Spinal cord (tissue), 9 donors: ENCODE measurements at regions not wholly inside any gene's neighbourhood (a gene's known extent, or its start where the extent isn't known, plus 50 kb on each side); places are given as distances from the start of the nearest gene placed in this dataset.

ENCODE experiments used
- DNase-seq, 6 donors: peaks; one replicate each; pipeline versions ENCODE4 v3.0.0 to v3.0.0-alpha.2; 2013 to 2015; ENCODE audit warnings: low spot score in 6 of 6, low read depth in 4 of 6
- H3K27ac ChIP-seq: one replicate; pipeline ENCODE4 v1.5.1; 2013; ENCODE audit warnings: low read depth, low read length, control low read depth
- H3K27me3 ChIP-seq: one replicate; pipeline ENCODE4 v1.6.1; 2013; ENCODE audit warnings: low read length; ENCODE audit not compliant: control insufficient read depth, insufficient read depth
- H3K36me3 ChIP-seq: one replicate; pipeline ENCODE4 v1.6.1; 2013; ENCODE audit warnings: low read length; ENCODE audit not compliant: control insufficient read depth, insufficient read depth
- H3K4me1 ChIP-seq: one replicate; pipeline ENCODE4 v1.6.1; 2013; ENCODE audit warnings: low read length; ENCODE audit not compliant: control insufficient read depth, insufficient read depth
- H3K4me3 ChIP-seq: one replicate; pipeline ENCODE4 v1.5.1; 2013; ENCODE audit warnings: low read depth, low read length, control low read depth
- H3K9me3 ChIP-seq: one replicate; pipeline ENCODE4 v1.6.1; 2013; ENCODE audit warnings: low read length; ENCODE audit not compliant: control insufficient read depth, insufficient read depth
- WGBS: methylation state at CpG from one replicate; pipeline ENCODE4 v1.1.5; 2013; ENCODE audit warnings: missing lambda C conversion rate; ENCODE audit not compliant: insufficient coverage; 5-methylcytosine and 5-hydroxymethylcytosine counted together
- donor health status: healthy.

DNA sequence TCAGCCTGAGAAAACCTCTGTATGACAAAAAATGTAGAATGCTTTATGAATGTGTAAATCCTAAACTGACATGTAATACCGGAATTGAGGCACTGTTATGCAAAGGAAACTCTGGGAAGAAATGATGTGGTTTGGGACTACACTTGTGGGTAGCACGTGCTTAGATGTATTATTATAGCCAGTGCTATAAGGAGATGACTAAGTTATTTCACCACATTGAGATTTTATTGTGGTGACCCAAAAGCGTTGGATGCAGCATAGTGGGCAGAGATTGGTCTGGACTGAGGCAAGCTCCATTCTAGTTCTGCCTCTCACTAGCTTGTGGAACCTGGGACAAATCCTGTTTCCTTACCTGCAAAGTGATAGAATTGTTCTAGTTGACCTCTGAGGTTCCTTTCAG, 172.2 kb downstream of the SNAPC1 start:
- H3K27ac ChIP-seq = no peak overlapping the region
- no peaks in the 10 kb centered on the region for H3K36me3 ChIP-seq
- no peak overlapping the region for H3K4me3 ChIP-seq
- H3K4me1 ChIP-seq = no peaks in the 10 kb centered on the region
- WGBS = 90% methylated on average over 3 of the region's 3 CpGs
- H3K9me3 ChIP-seq = no peaks in the 10 kb centered on the region
- DNase-seq = no peak
- H3K27me3 ChIP-seq = no peaks in the 10 kb centered on the region

DNA sequence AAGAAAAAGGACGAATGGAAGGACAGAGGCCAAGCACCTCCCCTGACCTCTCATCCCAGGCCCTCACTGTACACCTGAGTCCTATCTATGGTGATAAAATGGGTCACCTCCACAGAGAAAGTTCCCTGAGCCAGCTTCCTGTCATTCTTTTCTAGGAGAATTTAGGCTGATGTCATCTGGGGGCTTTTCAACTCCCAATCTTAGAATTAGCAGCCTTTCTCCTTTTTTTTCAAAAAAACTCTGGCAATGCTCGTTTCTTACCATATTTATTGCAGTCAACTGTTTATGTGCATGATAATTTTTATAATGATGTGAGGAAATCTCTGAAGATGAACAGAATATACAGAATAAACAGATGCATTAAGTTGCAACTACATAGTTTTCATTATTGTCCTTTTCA, 177.6 kb downstream of the SNAPC1 start:
- DNase-seq = peak in 1 of 6 donors; percentile 49
- WGBS = no CpG with 5 or more reads among the region's 2 CpGs
- H3K4me1 ChIP-seq = no peaks in the 10 kb centered on the region
- no peaks in the 10 kb centered on the region for H3K36me3 ChIP-seq
- H3K27me3 ChIP-seq = no peaks in the 10 kb centered on the region
- H3K27ac ChIP-seq = no peak overlapping the region
- H3K4me3 ChIP-seq = no peak overlapping the region
- no peaks in the 10 kb centered on the region for H3K9me3 ChIP-seq

DNA sequence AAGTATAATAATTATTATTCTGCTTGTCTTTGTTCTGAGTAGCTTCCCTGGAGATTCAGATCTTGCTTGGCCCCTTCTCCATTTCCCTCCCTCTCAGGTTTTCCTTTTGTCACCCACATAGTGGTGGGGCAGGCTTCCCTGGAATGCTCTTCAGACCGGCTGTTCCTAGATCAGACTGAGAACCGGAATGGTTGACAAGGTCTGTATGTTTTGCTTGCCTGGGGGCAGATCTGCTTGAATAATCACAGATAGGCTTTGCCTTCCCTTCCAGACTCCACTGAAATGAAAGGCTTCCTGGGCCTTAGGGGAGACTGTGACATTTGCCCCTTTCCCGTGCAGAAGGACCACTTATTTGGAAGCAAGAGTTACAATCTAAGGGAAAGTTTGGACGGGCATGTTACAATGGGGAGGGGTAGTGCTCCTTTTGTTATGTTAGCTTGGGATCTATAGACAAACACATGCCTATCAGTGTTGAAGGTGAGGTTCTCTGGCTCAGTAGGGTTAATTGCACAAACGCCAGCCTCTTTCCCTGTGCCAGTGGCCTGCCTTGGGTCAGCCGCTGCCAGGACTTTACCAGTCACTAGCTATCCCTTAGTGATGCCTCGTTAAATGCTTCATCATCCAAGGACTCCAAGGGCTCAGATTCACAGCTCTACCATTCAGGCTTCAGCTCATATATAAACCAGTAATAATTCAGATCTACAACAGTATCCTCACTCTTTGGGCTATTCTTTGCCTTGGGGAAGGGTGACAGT, 178.6 kb downstream of the SNAPC1 start:
- 47% methylated on average over 6 of the region's 7 CpGs for WGBS
- H3K36me3 ChIP-seq = no peaks in the 10 kb centered on the region
- H3K4me1 ChIP-seq = no peaks in the 10 kb centered on the region
- no peak overlapping the region for H3K27ac ChIP-seq
- H3K27me3 ChIP-seq = no peaks in the 10 kb centered on the region
- no peaks in the 10 kb centered on the region for H3K9me3 ChIP-seq
- H3K4me3 ChIP-seq = no peak overlapping the region
- DNase-seq = no peak

DNA sequence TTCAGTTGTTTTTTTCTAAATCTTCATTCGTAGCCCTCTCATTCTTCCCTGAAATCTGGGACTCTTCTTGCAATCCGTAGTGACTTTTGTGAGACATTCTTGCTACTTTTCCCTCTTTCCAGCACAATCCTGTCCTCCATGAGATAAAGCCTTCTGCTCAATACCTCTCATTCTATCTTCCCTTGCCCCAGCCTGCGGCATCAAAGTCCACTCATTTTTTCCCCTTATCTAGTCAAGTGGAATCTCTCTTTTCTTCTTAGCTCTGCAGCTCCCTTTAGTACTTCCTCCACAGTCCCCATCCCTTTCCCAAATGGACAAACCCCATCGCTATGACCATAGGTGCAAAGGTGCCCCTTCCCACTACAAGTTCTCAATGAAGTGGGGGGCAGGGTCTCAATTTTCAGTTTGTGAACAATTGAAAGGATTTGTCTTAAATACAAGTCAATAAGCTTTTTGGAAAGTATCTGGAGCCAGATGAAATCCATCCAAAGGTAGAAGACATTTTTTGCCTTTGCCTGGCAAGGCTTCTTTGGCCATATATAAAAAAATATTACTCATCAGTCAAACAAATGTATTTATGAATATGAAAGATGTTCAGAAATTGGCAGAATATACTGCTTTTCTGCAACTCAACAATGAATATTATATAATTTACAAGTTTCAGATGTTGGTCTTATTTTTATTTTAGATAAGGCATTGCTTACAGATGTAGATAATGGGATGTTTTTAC, 179.4 kb downstream of the SNAPC1 start:
- no peaks in the 10 kb centered on the region for H3K27me3 ChIP-seq
- no peaks in the 10 kb centered on the region for H3K4me1 ChIP-seq
- H3K9me3 ChIP-seq = no peaks in the 10 kb centered on the region
- no peak overlapping the region for H3K27ac ChIP-seq
- no peaks in the 10 kb centered on the region for H3K36me3 ChIP-seq
- no peak overlapping the region for H3K4me3 ChIP-seq
- DNase-seq = no peak
- 89% methylated on average over 3 of the region's 4 CpGs for WGBS

DNA sequence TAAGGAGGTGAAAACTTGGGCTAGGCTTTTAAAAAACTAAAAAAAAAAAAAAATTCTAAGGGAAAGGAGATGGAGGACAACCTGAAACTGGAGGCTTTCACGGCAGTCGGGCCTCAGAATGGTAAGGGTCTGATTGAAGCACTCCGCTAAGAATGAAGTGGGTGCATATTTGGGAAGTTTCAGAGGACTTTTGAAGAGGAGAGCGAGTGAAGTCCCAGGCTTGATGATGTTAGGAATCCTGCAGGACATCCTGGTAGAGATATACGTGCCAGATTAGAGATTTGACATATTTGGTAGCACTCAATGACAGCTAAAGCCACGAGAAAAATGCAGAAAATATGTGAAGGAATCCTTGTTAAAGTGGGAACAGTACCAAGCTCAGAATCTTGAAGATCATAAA, 186.2 kb downstream of the SNAPC1 start:
- H3K9me3 ChIP-seq = no peaks in the 10 kb centered on the region
- H3K4me3 ChIP-seq = no peak overlapping the region
- DNase-seq = no peak
- H3K27ac ChIP-seq = no peak overlapping the region
- no peaks in the 10 kb centered on the region for H3K36me3 ChIP-seq
- H3K4me1 ChIP-seq = no peaks in the 10 kb centered on the region
- H3K27me3 ChIP-seq = no peaks in the 10 kb centered on the region
- WGBS = 91% methylated on average over 6 of the region's 6 CpGs

DNA sequence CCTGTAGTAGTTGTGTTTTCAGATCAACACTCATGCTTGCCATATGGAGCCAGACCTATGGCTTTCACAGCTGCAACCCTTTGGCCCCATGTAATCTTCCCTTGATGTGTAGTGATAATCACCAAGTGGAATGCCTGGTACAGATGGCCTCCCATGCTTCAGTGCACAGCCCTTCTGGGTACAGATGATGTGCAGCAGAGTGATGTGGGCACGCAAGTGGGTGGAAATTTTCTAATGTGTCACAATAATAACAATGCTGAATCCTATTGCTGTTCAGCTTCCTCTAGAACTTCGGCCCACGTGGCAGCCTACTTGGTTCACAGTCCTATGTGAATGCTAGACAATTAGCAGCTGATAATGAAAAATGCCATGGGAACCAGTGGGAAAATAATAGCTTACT, 188.1 kb downstream of the SNAPC1 start:
- no peaks in the 10 kb centered on the region for H3K36me3 ChIP-seq
- H3K4me3 ChIP-seq = no peak overlapping the region
- H3K27ac ChIP-seq = no peak overlapping the region
- no peaks in the 10 kb centered on the region for H3K4me1 ChIP-seq
- no CpG with 5 or more reads among the region's 3 CpGs for WGBS
- DNase-seq = peak in 1 of 6 donors; percentile 76
- no peaks in the 10 kb centered on the region for H3K27me3 ChIP-seq
- H3K9me3 ChIP-seq = no peaks in the 10 kb centered on the region

DNA sequence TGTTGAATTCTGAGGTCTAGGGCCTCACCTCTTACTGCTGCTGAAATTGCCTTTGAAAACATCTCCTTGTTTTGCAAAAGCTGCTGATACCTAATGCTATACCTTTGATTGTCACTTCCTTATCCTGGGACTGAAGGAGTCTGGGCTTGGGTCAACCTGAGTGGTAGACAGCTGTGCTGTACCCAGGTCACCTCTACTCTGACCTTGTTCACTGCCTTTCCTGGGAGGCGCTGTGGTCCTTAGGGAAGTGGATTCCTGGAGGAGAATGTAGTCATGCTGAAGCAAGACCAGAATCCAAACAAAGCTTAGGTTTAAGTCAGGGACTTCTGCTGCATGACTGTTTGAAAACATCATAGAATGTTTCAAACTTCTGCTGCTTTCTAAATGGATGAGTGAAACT, 191.4 kb downstream of the SNAPC1 start:
- H3K4me3 ChIP-seq = no peak overlapping the region
- WGBS = 92% methylated on average over 1 of the region's 1 CpG
- no peaks in the 10 kb centered on the region for H3K4me1 ChIP-seq
- H3K9me3 ChIP-seq = no peaks in the 10 kb centered on the region
- H3K27ac ChIP-seq = no peak overlapping the region
- H3K36me3 ChIP-seq = no peaks in the 10 kb centered on the region
- DNase-seq = no peak
- no peaks in the 10 kb centered on the region for H3K27me3 ChIP-seq

DNA sequence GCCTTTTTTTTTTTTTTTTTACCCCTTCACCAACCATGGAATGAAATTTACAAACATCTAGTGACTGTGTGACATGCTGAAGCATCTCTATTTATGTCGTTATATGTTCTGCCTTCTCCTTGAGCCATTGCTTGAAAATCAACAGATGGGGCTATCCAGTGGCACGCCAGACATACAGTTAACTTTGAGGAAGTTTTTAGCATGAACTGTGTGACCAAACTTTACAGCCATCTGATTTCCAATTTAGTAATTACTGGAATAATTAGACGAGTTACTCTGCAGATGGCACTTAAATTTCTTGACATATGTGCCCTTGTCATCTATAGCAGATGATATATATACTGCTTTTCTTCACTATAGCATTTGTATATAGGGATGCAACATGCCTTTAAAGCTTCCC, 192.1 kb downstream of the SNAPC1 start:
- 88% methylated on average over 1 of the region's 3 CpGs for WGBS

DNA sequence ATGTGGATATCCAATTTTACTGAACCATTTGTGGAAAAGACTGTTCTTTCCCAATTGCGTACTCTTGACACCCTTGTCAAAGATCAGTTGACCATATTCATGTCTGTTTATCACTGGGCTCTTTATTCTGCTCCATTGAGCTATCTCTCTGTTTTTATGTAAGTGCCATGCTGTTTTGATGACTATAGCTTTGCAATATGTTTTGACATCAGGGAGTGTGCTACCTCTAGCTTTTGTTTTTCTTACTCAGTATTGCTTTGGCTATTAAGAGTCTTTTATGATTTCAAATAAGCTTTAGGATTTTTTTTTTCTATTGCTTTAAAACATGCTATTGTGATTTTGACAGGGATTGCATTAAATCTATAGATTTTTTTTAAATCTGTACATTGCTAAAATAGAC, 194.3 kb downstream of the SNAPC1 start:
- no peak for DNase-seq
- Histone ChIP-seq H3K4me1 (no peaks in the 10 kb centered on the region), H3K4me3 (no peak overlapping the region), H3K36me3 (no peaks in the 10 kb centered on the region), H3K27me3 (no peaks in the 10 kb centered on the region), H3K27ac (no peak overlapping the region), H3K9me3 (peaks cover 5% of the 10 kb centered on the region)
- no CpG with 5 or more reads among the region's 1 CpG for WGBS

More for the DNA sequence above, 192.1 kb downstream of the SNAPC1 start:
- no peak overlapping the region for H3K27ac ChIP-seq
- no peaks in the 10 kb centered on the region for H3K4me1 ChIP-seq
- H3K36me3 ChIP-seq = no peaks in the 10 kb centered on the region
- DNase-seq = peak in 1 of 6 donors; percentile 51
- H3K4me3 ChIP-seq = no peak overlapping the region
- no peaks in the 10 kb centered on the region for H3K27me3 ChIP-seq
- no peaks in the 10 kb centered on the region for H3K9me3 ChIP-seq

DNA sequence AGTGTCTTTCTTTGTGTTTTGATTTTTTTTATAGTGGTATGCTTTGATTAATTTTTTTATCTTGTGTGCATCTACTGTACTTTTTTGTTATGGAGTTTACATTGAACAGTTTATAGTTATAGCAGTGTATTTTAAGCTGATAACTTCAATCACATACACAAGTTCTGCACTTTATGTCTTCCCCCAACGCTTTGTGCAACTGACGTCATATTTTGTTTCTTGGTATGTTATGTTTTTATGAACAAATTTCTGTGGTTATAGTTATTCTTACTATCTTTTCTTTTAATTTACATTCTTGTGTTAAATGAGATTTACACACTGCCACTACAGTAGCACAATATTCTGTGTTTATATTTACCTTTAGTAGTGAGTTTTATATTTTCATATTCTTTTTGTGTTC, 197.1 kb downstream of the SNAPC1 start:
- H3K36me3 ChIP-seq = no peaks in the 10 kb centered on the region
- H3K4me1 ChIP-seq = no peaks in the 10 kb centered on the region
- DNase-seq = no peak
- no peak overlapping the region for H3K27ac ChIP-seq
- WGBS = no CpG with 5 or more reads among the region's 2 CpGs
- peaks cover 5% of the 10 kb centered on the region for H3K9me3 ChIP-seq
- H3K4me3 ChIP-seq = no peak overlapping the region
- H3K27me3 ChIP-seq = no peaks in the 10 kb centered on the region
